Chondrocyte (in vitro differentiated cells): ENCODE measurements at regions not wholly inside any gene's neighbourhood (a gene's known extent, or its start where the extent isn't known, plus 50 kb on each side); places are given as distances from the start of the nearest gene placed in this dataset.

Experiments
- DNase-seq: peaks from one replicate; pipeline ENCODE4 v3.0.0; 2021; ENCODE audit warnings: mixed read lengths, low spot score
- H3K27ac Mint-ChIP-seq: one replicate; pipeline ENCODE4 v1.8.0; 2021; ENCODE audit warnings: mild to moderate bottlenecking, moderate library complexity, mixed read lengths; ENCODE audit not compliant: unreplicated experiment
- H3K27me3 Mint-ChIP-seq: 2 replicates; pipeline ENCODE4 v1.8.0; 2021; ENCODE audit warnings: low read depth, mixed read lengths
- H3K36me3 Mint-ChIP-seq: 2 replicates; pipeline ENCODE4 v1.8.0; 2021; ENCODE audit warnings: low read depth, mixed read lengths
- H3K4me1 Mint-ChIP-seq: 2 replicates; pipeline ENCODE4 v1.8.0; 2021; ENCODE audit warnings: low read depth, mild to moderate bottlenecking, mixed read lengths
- H3K4me3 Mint-ChIP-seq: one replicate; pipeline ENCODE4 v1.8.0; 2021; ENCODE audit warnings: mild to moderate bottlenecking, moderate library complexity, mixed read lengths; ENCODE audit not compliant: unreplicated experiment
- H3K9me3 Mint-ChIP-seq: 2 replicates; pipeline ENCODE4 v1.8.0; 2021; ENCODE audit warnings: low read depth, mixed read lengths
- CTCF ChIP-seq: fragments of 200-600 bp; sonication (generic); IDR thresholded peaks from 2 replicates; pipeline ENCODE4 v1.5.0; 2021; ENCODE audit warnings: antibody characterized with exemption, mild to moderate bottlenecking, moderate library complexity

- TF ChIP-seq CTCF = no peak
- Mint-ChIP-seq H3K27me3 (peaks cover 3% of the 10 kb centered on the region), H3K4me1 (no peaks in the 10 kb centered on the region), H3K36me3 (no peaks in the 10 kb centered on the region), H3K9me3 (no peaks in the 10 kb centered on the region), H3K27ac (no peak overlapping the region), H3K4me3 (no peak overlapping the region)
- no peak for DNase-seq
Observed at GRCh38 chr15:79523266-79523665, 91.1 kb downstream of the MINAR1 start.

GRCh38 chr15:79524531-79524930 lies 92.4 kb downstream of the MINAR1 start:
- Mint-ChIP-seq H3K9me3 (no peaks in the 10 kb centered on the region), H3K36me3 (no peaks in the 10 kb centered on the region), H3K4me1 (no peaks in the 10 kb centered on the region), H3K4me3 (no peak overlapping the region), H3K27me3 (peaks cover 5% of the 10 kb centered on the region), H3K27ac (no peak overlapping the region)
- no peak for TF ChIP-seq CTCF
- no peak for DNase-seq

- no peak for TF ChIP-seq CTCF
- H3K27ac Mint-ChIP-seq = no peak overlapping the region
- no peaks in the 10 kb centered on the region for H3K36me3 Mint-ChIP-seq
- no peaks in the 10 kb centered on the region for H3K9me3 Mint-ChIP-seq
- peaks cover 9% of the 10 kb centered on the region for H3K27me3 Mint-ChIP-seq
- DNase-seq = no peak
- H3K4me1 Mint-ChIP-seq = no peaks in the 10 kb centered on the region
- no peak overlapping the region for H3K4me3 Mint-ChIP-seq
Observed at GRCh38 chr15:79526376-79526775, 94.2 kb downstream of the MINAR1 start.

- Mint-ChIP-seq H3K9me3 (no peaks in the 10 kb centered on the region), H3K4me3 (no peak overlapping the region), H3K27ac (no peak overlapping the region), H3K27me3 (peaks cover 13% of the 10 kb centered on the region), H3K36me3 (no peaks in the 10 kb centered on the region), H3K4me1 (no peaks in the 10 kb centered on the region)
- no peak for DNase-seq
- no peak for TF ChIP-seq CTCF
Observed at GRCh38 chr15:79527821-79528220, 95.7 kb downstream of the MINAR1 start.

GRCh38 chr15:79529157-79529785 lies 97.1 kb downstream of the MINAR1 start:
- Mint-ChIP-seq H3K36me3 (no peaks in the 10 kb centered on the region), H3K27ac (no peak overlapping the region), H3K27me3 (peaks cover 17% of the 10 kb centered on the region), H3K4me1 (no peaks in the 10 kb centered on the region), H3K9me3 (no peaks in the 10 kb centered on the region), H3K4me3 (no peak overlapping the region)
- no peak for TF ChIP-seq CTCF
- DNase-seq = no peak
